OCI-LY1 (cell line): ENCODE measurements at regions not wholly inside any gene's neighbourhood (a gene's known extent, or its start where the extent isn't known, plus 50 kb on each side); places are given as distances from the start of the nearest gene placed in this dataset.

ENCODE experiments used
- H2AFZ ChIP-seq: fragments of 200-600 bp; sonication (generic), shearing (Covaris generic); 2 replicates; pipeline ENCODE4 v1.6.0; 2014; ENCODE audit warnings: antibody characterized with exemption, mild to moderate bottlenecking, low read length
- H3F3A ChIP-seq: fragments of 200-600 bp; sonication (generic), shearing (Covaris generic); 2 replicates; pipeline ENCODE4 v1.6.0; 2014; ENCODE audit warnings: mild to moderate bottlenecking, antibody characterized with exemption, low read length, moderate library complexity; ENCODE audit not compliant: insufficient read depth
- H3K27ac ChIP-seq: fragments of 200-600 bp; sonication (generic); 2 replicates; pipeline ENCODE4 v1.5.1; 2014; ENCODE audit warnings: low read length, mixed run types, mild to moderate bottlenecking, low read depth; ENCODE audit not compliant: poor library complexity, severe bottlenecking
- H3K27me3 ChIP-seq: fragments of 200-600 bp; sonication (generic); 2 replicates; pipeline ENCODE4 v1.6.0; 2014; ENCODE audit warnings: antibody characterized with exemption, mild to moderate bottlenecking, low read length, moderate library complexity; ENCODE audit not compliant: insufficient read depth
- H3K36me3 ChIP-seq: fragments of 200-600 bp; sonication (generic); 2 replicates; pipeline ENCODE4 v1.6.1; 2014; ENCODE audit warnings: mild to moderate bottlenecking, antibody characterized with exemption, low read length, moderate library complexity, mixed read lengths; ENCODE audit not compliant: insufficient read depth
- H3K4me1 ChIP-seq: fragments of 200-600 bp; sonication (generic); 2 replicates; pipeline ENCODE4 v1.5.1; 2014; ENCODE audit warnings: mild to moderate bottlenecking, low read length, moderate library complexity; ENCODE audit not compliant: insufficient read depth, severe bottlenecking
- H3K4me2 ChIP-seq: fragments of 200-600 bp; sonication (generic), shearing (Covaris generic); 2 replicates; pipeline ENCODE4 v1.6.1; 2014; ENCODE audit warnings: low read length
- H3K4me3 ChIP-seq: fragments of 200-600 bp; sonication (generic); 2 replicates; pipeline ENCODE4 v1.5.1; 2014; ENCODE audit warnings: low read length, low read depth, mild to moderate bottlenecking, mixed read lengths; ENCODE audit not compliant: poor library complexity, severe bottlenecking
- H3K79me2 ChIP-seq: fragments of 200-600 bp; shearing (Covaris generic); 2 replicates; pipeline ENCODE4 v1.6.1; 2016; ENCODE audit warnings: mixed run types, low read length, mixed read lengths; ENCODE audit not compliant: insufficient read depth
- H3K9ac ChIP-seq: fragments of 200-600 bp; sonication (generic), shearing (Covaris generic); 2 replicates; pipeline ENCODE4 v1.6.1; 2014; ENCODE audit warnings: mild to moderate bottlenecking, low read length, mixed read lengths
- H3K9me2 ChIP-seq: fragments of 200-600 bp; sonication (generic), shearing (Covaris generic); 2 replicates; pipeline ENCODE4 v1.6.1; 2014; ENCODE audit warnings: low read depth, mild to moderate bottlenecking, low read length, mixed read lengths
- H3K9me3 ChIP-seq: fragments of 200-600 bp; shearing (Covaris generic); 2 replicates; pipeline ENCODE4 v1.6.1; 2014; ENCODE audit warnings: low read length, mixed read lengths
- H4K20me1 ChIP-seq: fragments of 200-600 bp; sonication (generic), shearing (Covaris generic); 2 replicates; pipeline ENCODE4 v1.6.0; 2016; ENCODE audit warnings: mild to moderate bottlenecking, low read length; ENCODE audit not compliant: insufficient read depth
- CTCF ChIP-seq: fragments of 200-600 bp; sonication (generic), shearing (Covaris generic); IDR thresholded peaks from 2 replicates; pipeline ENCODE4 v1.5.1; 2017; ENCODE audit warnings: mild to moderate bottlenecking, antibody characterized with exemption, low read length, moderate library complexity, mixed read lengths
- EZH2 ChIP-seq: fragments of 200-600 bp; sonication (generic), shearing (Covaris generic); IDR thresholded peaks from 2 replicates; pipeline ENCODE4 v1.8.0; 2017; ENCODE audit warnings: borderline replicate concordance, mixed run types, mild to moderate bottlenecking, antibody characterized with exemption, low read length, moderate library complexity, mixed read lengths

GRCh38 chr9:17930071-17930470 is 351.2 kb downstream of the SH3GL2 start:
- Histone ChIP-seq H3K4me3 (no peak overlapping the region), H3K4me1 (no peaks in the 10 kb centered on the region), H3K9me3 (no peaks in the 10 kb centered on the region), H3K27ac (no peak overlapping the region), H3K9me2 (no peaks in the 10 kb centered on the region), H2AFZ (no peak overlapping the region), H3F3A (no peaks in the 10 kb centered on the region), H3K27me3 (no peaks in the 10 kb centered on the region), H3K36me3 (no peaks in the 10 kb centered on the region), H3K79me2 (no peaks in the 10 kb centered on the region), H4K20me1 (no peaks in the 10 kb centered on the region), H3K9ac (no peak overlapping the region), H3K4me2 (no peak overlapping the region)
- TF ChIP-seq EZH2 (no peak), CTCF (no peak)

- no peak overlapping the region for H3K4me3 ChIP-seq
- no peak overlapping the region for H3K9ac ChIP-seq
- no peaks in the 10 kb centered on the region for H3K9me2 ChIP-seq
- TF ChIP-seq EZH2, result no peak
- TF ChIP-seq CTCF, result no peak
- H3K4me1 ChIP-seq, result no peaks in the 10 kb centered on the region
- no peak overlapping the region for H3K27ac ChIP-seq
- H3K9me3 ChIP-seq, result no peaks in the 10 kb centered on the region
- H3K79me2 ChIP-seq, result no peaks in the 10 kb centered on the region
- no peaks in the 10 kb centered on the region for H3F3A ChIP-seq
- no peaks in the 10 kb centered on the region for H4K20me1 ChIP-seq
- no peaks in the 10 kb centered on the region for H3K27me3 ChIP-seq
- H3K4me2 ChIP-seq, result no peak overlapping the region
- no peaks in the 10 kb centered on the region for H3K36me3 ChIP-seq
- H2AFZ ChIP-seq, result no peak overlapping the region
These were observed 357.5 kb downstream of the SH3GL2 start for GRCh38 chr9:17936365-17936764.

GRCh38 chr9:17938035-17938655 is 359.3 kb downstream of the SH3GL2 start:
- H3K9me3 ChIP-seq, result no peaks in the 10 kb centered on the region
- H3K79me2 ChIP-seq, result no peaks in the 10 kb centered on the region
- no peak overlapping the region for H2AFZ ChIP-seq
- H3K4me2 ChIP-seq, result no peak overlapping the region
- H3K9me2 ChIP-seq, result no peaks in the 10 kb centered on the region
- H3K9ac ChIP-seq, result no peak overlapping the region
- H3F3A ChIP-seq, result no peaks in the 10 kb centered on the region
- no peak for TF ChIP-seq CTCF
- no peak for TF ChIP-seq EZH2
- no peaks in the 10 kb centered on the region for H3K36me3 ChIP-seq
- H3K4me1 ChIP-seq, result no peaks in the 10 kb centered on the region
- no peak overlapping the region for H3K4me3 ChIP-seq
- no peak overlapping the region for H3K27ac ChIP-seq
- no peaks in the 10 kb centered on the region for H4K20me1 ChIP-seq
- no peaks in the 10 kb centered on the region for H3K27me3 ChIP-seq
